Adrenal gland (tissue), 9 donors: ENCODE measurements at regions not wholly inside any gene's neighbourhood (a gene's known extent, or its start where the extent isn't known, plus 50 kb on each side); places are given as distances from the start of the nearest gene placed in this dataset.

Experiments used
- DNase-seq, 7 donors: peaks; one replicate each; pipeline ENCODE4 v3.0.0-alpha.2; 2019 to 2020
- H3K27ac ChIP-seq, 5 donors: fragments of 200-600 bp; sonication (generic) in 4 of 5; 1 replicate in 3 of 5; 2 replicates in 2 of 5; pipeline versions ENCODE4 v1.5.1 to v1.8.0; 2016 to 2020; ENCODE audit warnings: mild to moderate bottlenecking in 1 of 5
- H3K27me3 ChIP-seq: fragments of 200-600 bp; 2 replicates; pipeline ENCODE4 v1.8.0; 2021
- H3K36me3 ChIP-seq, 2 donors: fragments of 200-600 bp; replicated peaks in 1 of 2; 1 replicate in 1 of 2; 2 replicates in 1 of 2; pipeline versions ENCODE4 v1.5.1 to v1.8.0; 2018 to 2022
- H3K4me1 ChIP-seq, 2 donors: fragments of 200-600 bp; replicated peaks in 1 of 2; 1 replicate in 1 of 2; 2 replicates in 1 of 2; pipeline versions ENCODE4 v1.5.1 to v1.8.0; 2018 to 2021
- H3K4me3 ChIP-seq, 4 donors: fragments of 200-600 bp; sonication (generic) in 3 of 4; one replicate each; pipeline ENCODE4 v1.5.1; 2016 to 2018
- H3K9me3 ChIP-seq, 3 donors: fragments of 200-600 bp; sonication (generic) in 1 of 3; replicated peaks in 1 of 3; 1 replicate in 2 of 3; 2 replicates in 1 of 3; pipeline versions ENCODE4 v1.5.1 to v1.8.0; 2016 to 2021
- CTCF ChIP-seq, 6 experiments: fragments of 450-650 bp in 4 of 6; fragments of 200-600 bp in 2 of 6; sonication (generic) in 1 of 6; IDR thresholded peaks; 1 replicate in 5 of 6; 2 replicates in 1 of 6; pipeline versions ENCODE4 v1.5.1 to v1.8.0; 2016 to 2021; ENCODE audit warnings: antibody characterized with exemption in 6 of 6, mild to moderate bottlenecking in 2 of 6, moderate library complexity in 1 of 6
- POLR2A ChIP-seq, 2 donors: fragments of 450-650 bp; IDR thresholded peaks; one replicate each; pipeline ENCODE4 v1.6.1; 2017; ENCODE audit warnings: antibody characterized with exemption in 2 of 2, mild to moderate bottlenecking in 2 of 2, moderate library complexity in 1 of 2
- whole genome bisulfite sequencing, 4 donors: extraction: QIAGEN DNeasy Blood & Tissue Kit in 2 of 4; methylation state at CpG; one replicate each; pipeline versions ENCODE4 v1.1.5 to v1.1.7; 2013 to 2017; 5-methylcytosine and 5-hydroxymethylcytosine counted together
- intact Hi-C, 2 donors: fragments of 100-400 bp; cut with DNase I; formaldehyde crosslinking; loops; one replicate each; pipeline versions ENCODE4 v1.14.1 to v1.15.0; 2022 to 2023
- donor health status: healthy with polysubstance abuse.
- donor health status: Bipolar disorder and iron deficiency.
- donor health status: DM: yes; HTN: yes; CAD: no.
- donor health status: DM: no; HTN: no; CAD: no.
- donor health status: DM: no; HTN: no; CAD: no.

DNA sequence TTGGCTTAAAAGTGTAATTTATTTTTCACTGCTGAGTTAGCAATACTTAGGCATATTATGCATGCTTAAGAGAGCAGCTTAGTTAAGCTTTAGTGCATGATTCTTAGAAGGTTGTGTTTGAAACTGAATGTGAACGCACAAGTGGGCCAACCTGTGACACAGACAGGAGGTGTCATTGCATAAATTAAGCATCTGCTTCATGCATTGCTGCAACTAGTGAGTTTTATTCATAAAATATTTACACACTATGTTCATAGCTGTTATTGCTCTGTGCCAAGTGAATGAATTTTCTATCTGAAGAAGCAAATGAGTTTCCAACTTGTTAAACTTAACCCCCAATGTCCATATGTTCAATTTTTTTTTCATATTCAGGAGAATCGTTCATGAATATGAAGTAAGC, 806.4 kb downstream of the GALR1 start:
- no peaks in the 10 kb centered on the region for H3K36me3 ChIP-seq
- no peak overlapping the region for H3K4me3 ChIP-seq
- no peaks in the 10 kb centered on the region for H3K4me1 ChIP-seq
- DNase-seq, result no peak
- no peak overlapping the region for H3K27ac ChIP-seq
- 75 to 79% (median 77%) methylated on average over 2 of the region's 2 CpGs for WGBS, 4 donors
- intact Hi-C loops, result no loop called here
- H3K9me3 ChIP-seq, result no peaks in the 10 kb centered on the region
- H3K27me3 ChIP-seq, result no peaks in the 10 kb centered on the region
- TF ChIP-seq POLR2A (IDR thresholded peaks at IDR 0.05) (no peak), CTCF (IDR thresholded peaks at IDR 0.05) (no peak)

DNA sequence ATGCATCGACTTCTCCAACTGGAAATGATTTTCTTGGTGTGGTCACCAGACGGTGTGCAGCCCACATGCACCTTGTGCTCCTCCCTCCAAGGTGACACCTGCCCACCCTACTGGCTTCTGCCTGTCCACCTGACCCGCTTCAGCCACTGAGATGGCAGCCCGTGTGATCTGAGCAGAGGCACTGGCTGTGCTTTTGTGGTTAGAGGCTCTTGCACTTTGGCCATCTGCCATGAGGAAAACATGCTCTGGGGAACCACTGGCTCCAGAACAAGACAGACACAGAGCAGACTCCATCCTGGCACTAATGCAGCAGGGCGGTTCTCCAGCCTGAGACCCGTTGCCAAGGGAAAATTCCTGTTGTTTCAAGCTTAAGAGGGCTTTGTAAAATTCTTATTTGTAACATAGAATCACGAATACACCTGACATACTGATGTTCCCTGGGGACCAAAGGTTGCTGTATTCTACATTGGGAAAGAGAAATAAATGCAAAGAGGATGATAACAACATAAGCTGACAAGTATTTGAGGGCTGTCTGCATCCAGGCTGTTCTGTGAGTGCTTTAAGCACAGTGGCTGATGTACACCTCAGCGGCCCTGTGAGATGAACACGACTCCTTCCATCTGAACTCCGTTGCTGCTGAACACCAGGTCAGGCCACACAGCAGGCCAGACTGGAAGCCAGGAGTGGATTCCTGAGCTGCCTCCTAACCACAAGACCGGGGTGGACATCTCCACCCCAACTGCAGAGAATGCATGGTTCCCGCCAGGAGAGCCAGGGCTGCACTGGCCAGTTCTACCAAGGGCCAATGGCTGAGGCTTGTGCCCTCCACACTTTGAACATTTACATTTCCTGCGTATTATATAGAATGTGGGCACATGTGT, 820.4 kb downstream of the GALR1 start:
- H3K27me3 ChIP-seq, result no peaks in the 10 kb centered on the region
- H3K4me3 ChIP-seq, result no peak overlapping the region
- intact Hi-C loops, result no loop called here
- peak in 1 of 7 donors; percentile 57 for DNase-seq
- TF ChIP-seq CTCF (IDR thresholded peaks at IDR 0.05) (no peak), POLR2A (IDR thresholded peaks at IDR 0.05) (no peak)
- H3K4me1 ChIP-seq, result no peaks in the 10 kb centered on the region
- no peaks in the 10 kb centered on the region for H3K9me3 ChIP-seq
- no peak overlapping the region for H3K27ac ChIP-seq
- H3K36me3 ChIP-seq, result no peaks in the 10 kb centered on the region
- 61 to 69% (median 65%) methylated on average over 11 to 13 of the region's 13 CpGs for whole genome bisulfite sequencing, 4 donors

GRCh38 chr18:78071166-78071710, 821.6 kb downstream of the GALR1 start:
- Histone ChIP-seq H3K9me3 (no peaks in the 10 kb centered on the region), H3K4me3 (no peak overlapping the region), H3K27me3 (peaks cover 7% of the 10 kb centered on the region), H3K4me1 (no peaks in the 10 kb centered on the region), H3K27ac (no peak overlapping the region), H3K36me3 (no peaks in the 10 kb centered on the region)
- TF ChIP-seq CTCF (IDR thresholded peaks at IDR 0.05) (no peak), POLR2A (IDR thresholded peaks at IDR 0.05) (no peak)
- intact Hi-C loops, result no loop called here
- WGBS, 4 donors, result 72 to 80% (median 77%) methylated on average over 17 to 19 of the region's 19 CpGs
- no peak for DNase-seq

GRCh38 chr18:78071776-78072175, 822.1 kb downstream of the GALR1 start:
- intact Hi-C loops, result no loop called here
- WGBS, 4 donors, result 58 to 74% (median 59%) methylated on average over 3 of the region's 3 CpGs
- H3K4me3 ChIP-seq, result no peak overlapping the region
- H3K27ac ChIP-seq, result no peak overlapping the region
- no peaks in the 10 kb centered on the region for H3K4me1 ChIP-seq
- TF ChIP-seq POLR2A (IDR thresholded peaks at IDR 0.05) (no peak), CTCF (IDR thresholded peaks at IDR 0.05) (no peak)
- H3K36me3 ChIP-seq, result no peaks in the 10 kb centered on the region
- H3K9me3 ChIP-seq, result no peaks in the 10 kb centered on the region
- H3K27me3 ChIP-seq, result peaks cover 7% of the 10 kb centered on the region
- DNase-seq, result no peak
